BLaER1 (cell line): ENCODE measurements at regions not wholly inside any gene's neighbourhood (a gene's known extent, or its start where the extent isn't known, plus 50 kb on each side); places are given as distances from the start of the nearest gene placed in this dataset.

Source experiments
- H3K27ac ChIP-seq: shearing (Covaris generic); formaldehyde crosslinking; 2 replicates; pipeline ENCODE4 v1.8.1; 2022
- H3K27me3 ChIP-seq: shearing (Covaris generic); formaldehyde crosslinking; 2 replicates; pipeline ENCODE4 v1.8.1; 2022
- H3K36me3 ChIP-seq: shearing (Covaris generic); formaldehyde crosslinking; 2 replicates; pipeline ENCODE4 v1.8.1; 2022
- H3K4me1 ChIP-seq: shearing (Covaris generic); formaldehyde crosslinking; 2 replicates; pipeline ENCODE4 v1.8.1; 2022
- H3K4me2 ChIP-seq: shearing (Covaris generic); formaldehyde crosslinking; 2 replicates; pipeline ENCODE4 v1.8.1; 2022
- H3K4me3 ChIP-seq: shearing (Covaris generic); formaldehyde crosslinking; 2 replicates; pipeline ENCODE4 v1.8.1; 2022
- H3K9ac ChIP-seq: shearing (Covaris generic); formaldehyde crosslinking; 2 replicates; pipeline ENCODE4 v1.8.1; 2022
- H3K9me3 ChIP-seq: shearing (Covaris generic); formaldehyde crosslinking; 2 replicates; pipeline ENCODE4 v1.8.1; 2022
- H4K20me1 ChIP-seq: shearing (Covaris generic); formaldehyde crosslinking; 2 replicates; pipeline ENCODE4 v1.8.1; 2022
- Cebpa-rat ChIP-seq: shearing (Covaris generic); IDR thresholded peaks from 2 replicates; pipeline ENCODE4 v1.8.1; 2022

DNA sequence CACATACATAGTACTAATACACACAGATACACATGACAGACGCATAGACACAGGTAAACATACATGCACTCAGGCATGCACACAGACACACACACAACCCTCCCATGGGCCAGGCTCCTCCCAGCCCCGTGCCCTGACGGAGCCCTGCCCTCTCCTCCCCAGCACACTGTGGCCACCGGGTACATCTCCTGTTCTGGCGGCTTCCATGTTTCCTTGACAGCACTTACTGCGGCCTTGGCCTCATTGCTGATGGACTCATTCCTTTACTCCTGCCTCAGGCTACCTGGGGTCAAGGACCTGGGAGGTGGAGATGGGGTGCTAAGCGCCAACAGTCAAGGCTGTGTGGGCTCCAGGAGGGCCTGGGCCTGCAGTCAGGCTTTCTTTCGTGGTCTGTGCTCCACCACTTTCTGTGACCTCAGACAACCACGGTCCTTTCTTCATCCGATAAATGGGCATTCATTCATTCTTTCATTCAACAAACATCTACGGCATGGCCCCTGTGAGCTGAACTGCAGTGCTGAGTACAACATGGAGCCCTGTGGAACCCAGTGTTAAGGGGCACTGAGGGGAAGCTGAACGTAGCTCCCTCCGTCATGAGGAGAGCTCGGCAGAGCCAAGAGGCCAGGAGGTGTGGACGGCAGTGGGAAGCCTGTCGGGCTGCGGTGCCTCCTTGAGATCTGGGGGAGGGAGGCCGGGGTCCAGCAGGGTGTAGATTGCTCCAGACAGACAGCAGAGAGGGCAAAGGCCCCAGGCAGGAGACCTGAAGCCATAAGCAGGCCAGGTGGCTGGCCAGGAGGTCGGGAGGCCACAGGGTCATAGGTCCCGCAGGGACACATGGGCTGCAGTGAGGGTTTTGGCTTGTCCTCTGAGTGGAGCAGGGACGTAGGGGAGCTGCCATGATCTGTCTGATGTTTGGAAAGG, 190.4 kb upstream of the HDAC4 start:
- Histone ChIP-seq H3K36me3 (no peaks in the 10 kb centered on the region), H3K9me3 (no peaks in the 10 kb centered on the region), H3K27ac (peak overlapping the region; percentile 56; the same call in 1 of the 2 replicates), H3K4me1 (peaks cover 78% of the 10 kb centered on the region), H3K9ac (no peak overlapping the region), H3K4me2 (peak overlapping the region; percentile 88), H4K20me1 (no peaks in the 10 kb centered on the region), H3K4me3 (no peak overlapping the region), H3K27me3 (no peaks in the 10 kb centered on the region)
- no peak for TF ChIP-seq Cebpa-rat

DNA sequence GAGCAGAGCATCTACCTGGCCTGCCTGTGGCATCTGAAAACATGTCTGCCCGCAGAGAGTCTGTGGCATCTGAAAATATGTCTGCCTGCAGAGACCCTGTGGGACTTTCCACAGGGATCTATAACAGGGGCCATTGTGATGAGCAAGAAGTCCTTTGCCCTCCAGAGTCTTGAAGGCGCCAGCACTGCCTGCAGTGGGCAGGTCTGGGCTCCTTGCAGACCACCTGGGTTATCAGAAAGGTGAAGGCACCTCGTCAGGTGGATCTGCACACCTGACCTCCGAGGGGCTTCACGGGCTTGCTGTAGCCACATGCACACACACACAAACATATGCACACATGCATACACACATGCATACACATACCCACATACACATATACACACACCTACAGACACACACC, 189.5 kb upstream of the HDAC4 start:
- Histone ChIP-seq H3K9ac (0 out of 2 replicates have a peak overlapping the region, but pooled peaks have one; percentile 25), H3K27ac (peak overlapping the region; percentile 46; the same call in 1 of the 2 replicates), H3K4me3 (0 out of 2 replicates have a peak overlapping the region, but pooled peaks have one; percentile 48), H3K4me2 (peak overlapping the region; percentile 88), H3K4me1 (peaks cover 88% of the 10 kb centered on the region), H3K9me3 (no peaks in the 10 kb centered on the region), H3K27me3 (no peaks in the 10 kb centered on the region), H4K20me1 (no peaks in the 10 kb centered on the region), H3K36me3 (no peaks in the 10 kb centered on the region)
- no peak for TF ChIP-seq Cebpa-rat

DNA sequence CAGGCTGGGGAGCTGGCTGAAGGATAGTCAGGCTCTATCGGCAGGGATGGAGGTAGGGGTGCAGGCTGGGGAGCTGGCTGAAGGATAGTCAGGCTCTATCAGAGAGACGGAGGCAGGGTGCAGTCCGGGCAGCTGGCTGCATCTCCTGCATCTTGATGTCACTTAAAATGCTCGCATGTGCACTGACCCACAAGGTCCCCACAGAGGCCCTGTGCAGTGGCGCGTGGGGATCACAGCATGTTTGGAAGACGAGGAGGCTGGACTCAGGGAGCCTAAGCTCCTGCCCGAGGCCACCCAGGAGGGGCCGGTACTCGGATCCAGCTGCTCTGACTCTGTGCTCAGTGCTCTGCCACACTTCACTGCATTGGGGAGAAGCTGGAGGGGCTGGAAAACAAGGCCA, 189.0 kb upstream of the HDAC4 start:
- H3K9ac ChIP-seq = peak overlapping the region; percentile 25; the same call in 1 of the 2 replicates
- peaks cover 92% of the 10 kb centered on the region for H3K4me1 ChIP-seq
- no peak for TF ChIP-seq Cebpa-rat
- peak overlapping the region; percentile 88 for H3K4me2 ChIP-seq
- peak overlapping the region; percentile 48; the same call in 1 of the 2 replicates for H3K4me3 ChIP-seq
- H3K27ac ChIP-seq = peak overlapping the region; percentile 46; the same call in 1 of the 2 replicates
- no peaks in the 10 kb centered on the region for H4K20me1 ChIP-seq
- no peaks in the 10 kb centered on the region for H3K36me3 ChIP-seq
- no peaks in the 10 kb centered on the region for H3K9me3 ChIP-seq
- H3K27me3 ChIP-seq = no peaks in the 10 kb centered on the region

GRCh38 chr2:239589270-239589825, 188.5 kb upstream of the HDAC4 start:
- Histone ChIP-seq H3K36me3 (no peaks in the 10 kb centered on the region), H3K4me3 (peak overlapping the region; percentile 48; the same call in 1 of the 2 replicates), H3K9me3 (no peaks in the 10 kb centered on the region), H3K4me1 (peaks cover 97% of the 10 kb centered on the region), H3K4me2 (peak overlapping the region; percentile 88), H3K27ac (peak overlapping the region; percentile 46), H4K20me1 (no peaks in the 10 kb centered on the region), H3K27me3 (no peaks in the 10 kb centered on the region), H3K9ac (peak overlapping the region; percentile 25; the same call in 1 of the 2 replicates)
- TF ChIP-seq Cebpa-rat = no peak

DNA sequence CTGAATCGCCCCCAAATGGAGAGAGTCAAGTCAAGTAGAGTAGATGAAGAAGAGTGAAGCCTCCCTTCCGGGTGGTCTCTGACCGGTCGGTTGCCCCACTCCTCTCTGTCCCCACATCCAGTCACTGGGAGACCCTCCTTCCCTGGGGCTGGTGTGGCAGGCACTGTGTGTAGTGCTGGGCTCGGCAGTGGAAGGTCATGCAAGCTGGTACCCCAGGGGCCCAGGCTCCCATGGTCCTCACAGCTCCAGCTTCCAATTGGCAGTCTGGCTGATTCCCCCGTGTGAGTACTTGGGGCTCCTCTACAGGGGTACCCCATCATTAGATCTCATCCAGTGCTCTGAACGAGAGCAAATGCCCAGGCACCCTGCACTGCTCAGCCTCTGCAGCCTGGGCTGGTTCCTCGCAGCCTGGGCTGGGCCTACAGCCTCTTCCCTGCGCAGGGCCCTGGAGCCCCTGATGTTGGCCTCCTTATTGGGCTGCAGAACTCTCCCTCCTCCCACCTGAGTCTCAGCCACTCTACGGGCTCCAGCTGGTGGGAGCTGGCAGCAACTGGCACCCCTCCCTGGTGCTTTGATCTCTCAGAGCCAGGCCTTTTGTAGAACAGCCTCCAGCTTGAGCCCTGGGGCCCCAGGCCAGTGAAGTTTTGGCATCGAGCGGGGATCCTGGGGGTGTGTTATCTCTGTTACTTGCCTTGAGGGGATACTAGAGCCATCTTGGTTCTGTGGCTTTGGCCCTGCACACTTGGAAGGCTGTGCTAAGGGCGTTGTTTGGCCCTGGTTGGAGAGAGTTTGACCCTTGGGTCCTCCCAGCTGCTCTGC, 187.8 kb upstream of the HDAC4 start:
- no peak for TF ChIP-seq Cebpa-rat
- H3K9me3 ChIP-seq = no peaks in the 10 kb centered on the region
- peak overlapping the region; percentile 46 for H3K27ac ChIP-seq
- peak overlapping the region; percentile 88 for H3K4me2 ChIP-seq
- H4K20me1 ChIP-seq = no peaks in the 10 kb centered on the region
- H3K36me3 ChIP-seq = no peaks in the 10 kb centered on the region
- 0 out of 2 replicates have a peak overlapping the region, but pooled peaks have one; percentile 48 for H3K4me3 ChIP-seq
- no peak overlapping the region; the same call in 1 of the 2 replicates for H3K9ac ChIP-seq
- H3K4me1 ChIP-seq = peaks cover 93% of the 10 kb centered on the region
- no peaks in the 10 kb centered on the region for H3K27me3 ChIP-seq

GRCh38 chr2:239587841-239588240, 187.0 kb upstream of the HDAC4 start:
- H3K27me3 ChIP-seq = no peaks in the 10 kb centered on the region
- H3K4me2 ChIP-seq = peak overlapping the region; percentile 88
- H3K9me3 ChIP-seq = no peaks in the 10 kb centered on the region
- peaks cover 87% of the 10 kb centered on the region for H3K4me1 ChIP-seq
- H4K20me1 ChIP-seq = no peaks in the 10 kb centered on the region
- no peak overlapping the region for H3K4me3 ChIP-seq
- H3K36me3 ChIP-seq = no peaks in the 10 kb centered on the region
- H3K27ac ChIP-seq = no peak overlapping the region
- H3K9ac ChIP-seq = no peak overlapping the region
- TF ChIP-seq Cebpa-rat = no peak

GRCh38 chr2:239587311-239587731, 186.5 kb upstream of the HDAC4 start:
- Histone ChIP-seq H3K27ac (peak overlapping the region; percentile 9; the same call in 1 of the 2 replicates), H3K4me2 (peak overlapping the region; percentile 88), H3K4me3 (no peak overlapping the region), H3K27me3 (no peaks in the 10 kb centered on the region), H3K9ac (no peak overlapping the region), H3K4me1 (peaks cover 82% of the 10 kb centered on the region), H4K20me1 (no peaks in the 10 kb centered on the region), H3K36me3 (no peaks in the 10 kb centered on the region), H3K9me3 (no peaks in the 10 kb centered on the region)
- TF ChIP-seq Cebpa-rat = no peak

DNA sequence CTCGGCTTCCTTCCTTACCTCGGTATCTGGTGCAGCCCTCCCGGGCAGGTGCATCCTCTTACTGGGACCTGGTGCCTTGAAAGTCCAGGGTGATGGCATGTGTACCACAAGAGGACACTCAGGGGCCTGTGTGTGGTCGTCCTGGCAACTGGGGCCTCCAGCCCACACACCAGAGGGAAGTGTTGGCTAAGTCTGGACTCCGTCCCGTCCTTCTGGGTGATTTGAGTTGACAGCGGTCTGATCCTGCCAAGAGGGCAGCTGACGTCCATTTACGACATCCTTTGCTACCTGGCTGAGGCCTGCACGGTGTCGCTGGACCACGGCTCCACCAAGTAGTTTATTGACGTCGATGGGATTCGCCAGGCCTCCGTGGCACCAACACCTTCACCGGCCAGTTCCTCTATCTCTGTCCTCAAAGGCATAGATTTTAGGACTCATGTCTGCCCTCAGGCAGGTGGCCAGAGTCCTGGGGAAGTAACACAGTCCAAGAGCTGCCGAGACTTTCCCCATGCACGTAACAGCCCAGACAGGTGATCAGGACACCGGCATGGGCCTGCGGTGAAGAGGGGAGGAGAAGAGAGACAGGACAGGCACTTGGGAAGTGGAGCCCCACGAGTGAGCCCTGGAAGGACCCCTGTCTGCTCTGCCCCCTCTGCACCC, 186.0 kb upstream of the HDAC4 start:
- no peak overlapping the region for H3K9ac ChIP-seq
- no peak overlapping the region; the same call in 1 of the 2 replicates for H3K27ac ChIP-seq
- no peaks in the 10 kb centered on the region for H3K27me3 ChIP-seq
- peaks cover 77% of the 10 kb centered on the region for H3K4me1 ChIP-seq
- H3K4me3 ChIP-seq = no peak overlapping the region
- no peaks in the 10 kb centered on the region for H3K36me3 ChIP-seq
- H3K4me2 ChIP-seq = peak overlapping the region; percentile 88
- no peaks in the 10 kb centered on the region for H3K9me3 ChIP-seq
- no peaks in the 10 kb centered on the region for H4K20me1 ChIP-seq
- TF ChIP-seq Cebpa-rat = no peak

DNA sequence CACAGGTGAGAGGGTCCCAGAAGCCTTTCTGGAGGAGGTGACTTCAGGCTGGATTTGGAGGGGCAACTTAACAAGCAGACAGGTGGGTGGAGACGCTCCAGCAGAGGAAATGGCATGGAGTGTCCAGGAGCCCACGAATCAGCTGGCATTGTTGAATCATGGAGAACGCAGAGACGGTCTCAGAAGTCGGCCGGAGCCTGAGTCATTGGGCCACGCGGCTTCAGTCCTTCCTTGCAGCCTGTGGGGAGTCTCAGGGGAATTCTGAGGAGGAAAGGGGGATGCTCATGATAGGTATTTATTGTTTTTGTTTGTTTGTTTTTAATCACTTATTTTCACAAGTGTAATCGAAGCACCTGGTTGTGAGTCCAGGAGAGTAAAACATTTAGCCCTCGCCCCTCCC, 184.6 kb upstream of the HDAC4 start:
- no peak overlapping the region for H3K9ac ChIP-seq
- H3K9me3 ChIP-seq = no peaks in the 10 kb centered on the region
- H3K27me3 ChIP-seq = no peaks in the 10 kb centered on the region
- no peaks in the 10 kb centered on the region for H3K36me3 ChIP-seq
- peak overlapping the region; percentile 8; the same call in 1 of the 2 replicates for H3K27ac ChIP-seq
- H4K20me1 ChIP-seq = no peaks in the 10 kb centered on the region
- peak overlapping the region; percentile 88 for H3K4me2 ChIP-seq
- peaks cover 64% of the 10 kb centered on the region for H3K4me1 ChIP-seq
- no peak for TF ChIP-seq Cebpa-rat
- no peak overlapping the region for H3K4me3 ChIP-seq
